ENCODE measurements at regions not wholly inside any gene's neighbourhood (a gene's known extent, or its start where the extent isn't known, plus 50 kb on each side); places are given as distances from the start of the nearest gene placed in this dataset.
A peak's percentile ranks its signal among the peaks of the same experiment; 100 is the strongest.

- DNase-seq: no peak
- H3K4me3 Mint-ChIP-seq: no peak overlapping the region
- peaks cover 9% of the 10 kb centered on the region for H3K4me1 Mint-ChIP-seq
- peaks cover 12% of the 10 kb centered on the region for H3K27me3 Mint-ChIP-seq
- ChIA-PET POLR2A (no interaction called here), CTCF (no interaction called here)
- no peak overlapping the region for H3K27ac Mint-ChIP-seq
- H3K9me3 Mint-ChIP-seq: peaks cover 6% of the 10 kb centered on the region
- no peaks in the 10 kb centered on the region for H3K36me3 Mint-ChIP-seq (ENCODE audit: low read depth)
These were observed 280.0 kb upstream of the P2RY1 start for GRCh38 chr3:152554980-152555379.

DNA sequence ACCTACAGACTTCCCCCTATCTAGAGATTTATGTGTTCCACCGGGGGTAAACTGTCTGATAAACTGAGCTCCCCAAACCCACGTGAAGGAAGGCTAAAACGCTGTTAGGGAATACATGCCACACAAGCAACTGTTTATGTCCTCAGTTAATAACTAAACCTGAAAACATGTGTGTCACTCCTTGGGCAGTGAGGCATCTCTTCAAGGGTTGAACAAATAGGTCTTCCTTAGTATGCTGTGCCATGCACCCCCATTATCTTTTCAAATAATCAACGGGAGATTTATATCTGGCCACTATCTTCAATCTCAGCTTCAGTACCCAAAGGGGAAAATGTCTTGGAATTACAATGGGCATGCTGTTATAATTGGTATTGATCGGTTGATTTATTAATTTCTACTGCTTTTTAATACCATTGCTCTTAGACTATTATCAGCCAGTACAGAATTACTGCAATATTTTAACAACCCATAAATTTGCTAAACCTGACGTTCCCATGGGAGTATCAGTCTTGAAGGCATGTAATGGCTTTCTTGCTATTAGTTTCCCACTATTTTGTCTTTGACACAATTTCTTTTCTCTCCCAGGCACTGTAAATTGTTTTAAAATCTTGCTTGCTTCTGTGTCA, 279.2 kb upstream of the P2RY1 start:
- no peak for DNase-seq
- H3K27ac Mint-ChIP-seq: no peak overlapping the region
- H3K27me3 Mint-ChIP-seq: peaks cover 12% of the 10 kb centered on the region
- H3K9me3 Mint-ChIP-seq: peaks cover 6% of the 10 kb centered on the region
- H3K4me3 Mint-ChIP-seq: no peak overlapping the region
- H3K4me1 Mint-ChIP-seq: peaks cover 9% of the 10 kb centered on the region
- ChIA-PET CTCF (interaction anchor here (0.6 kb wide), 1 partner anchor 627 kb away, joined by 3 read pairs; no protein-coding TSS in a partner anchor), POLR2A (no interaction called here)
- H3K36me3 Mint-ChIP-seq (ENCODE audit: low read depth): no peaks in the 10 kb centered on the region

GRCh38 chr3:152556731-152557254, 278.1 kb upstream of the P2RY1 start:
- POLR2A ChIA-PET: no interaction called here
- H3K4me3 Mint-ChIP-seq: no peak overlapping the region
- H3K4me1 Mint-ChIP-seq: peaks cover 9% of the 10 kb centered on the region
- peaks cover 7% of the 10 kb centered on the region for H3K27me3 Mint-ChIP-seq
- CTCF ChIA-PET: interaction anchor here (0.6 to 1.4 kb wide), 2 partner anchors 15 to 626 kb away, joined by 3 to 4 read pairs; no protein-coding TSS in a partner anchor
- no peak for DNase-seq
- peaks cover 6% of the 10 kb centered on the region for H3K9me3 Mint-ChIP-seq
- H3K36me3 Mint-ChIP-seq (ENCODE audit: low read depth): no peaks in the 10 kb centered on the region
- H3K27ac Mint-ChIP-seq: no peak overlapping the region

GRCh38 chr3:152557302-152557999, 277.5 kb upstream of the P2RY1 start:
- ChIA-PET CTCF (interaction anchor here (1.4 kb wide), 1 partner anchor 14 kb away, joined by 4 read pairs; no protein-coding TSS in a partner anchor), POLR2A (no interaction called here)
- peaks cover 9% of the 10 kb centered on the region for H3K4me1 Mint-ChIP-seq
- no peak for DNase-seq
- no peak overlapping the region for H3K27ac Mint-ChIP-seq
- H3K36me3 Mint-ChIP-seq (ENCODE audit: low read depth): no peaks in the 10 kb centered on the region
- peaks cover 6% of the 10 kb centered on the region for H3K9me3 Mint-ChIP-seq
- H3K4me3 Mint-ChIP-seq: no peak overlapping the region
- peaks cover 5% of the 10 kb centered on the region for H3K27me3 Mint-ChIP-seq

GRCh38 chr3:152558386-152558785, 276.5 kb upstream of the P2RY1 start:
- POLR2A ChIA-PET: no interaction called here
- Mint-ChIP-seq H3K27me3 (peaks cover 1% of the 10 kb centered on the region), H3K36me3 (ENCODE audit: low read depth) (no peaks in the 10 kb centered on the region), H3K4me1 (peaks cover 9% of the 10 kb centered on the region), H3K9me3 (peaks cover 6% of the 10 kb centered on the region), H3K4me3 (no peak overlapping the region), H3K27ac (no peak overlapping the region)
- CTCF ChIA-PET: no interaction called here
- DNase-seq: no peak

GRCh38 chr3:152559246-152559645, 275.7 kb upstream of the P2RY1 start:
- POLR2A ChIA-PET: no interaction called here

GRCh38 chr3:152564459-152564858, 270.5 kb upstream of the P2RY1 start:
- Mint-ChIP-seq H3K36me3 (ENCODE audit: low read depth) (no peaks in the 10 kb centered on the region), H3K27ac (no peak overlapping the region), H3K27me3 (peaks cover 4% of the 10 kb centered on the region), H3K4me1 (no peaks in the 10 kb centered on the region), H3K4me3 (no peak overlapping the region), H3K9me3 (no peaks in the 10 kb centered on the region)
- CTCF ChIA-PET: no interaction called here
- POLR2A ChIA-PET: no interaction called here
- DNase-seq: no peak

More at GRCh38 chr3:152559246-152559645, 275.7 kb upstream of the P2RY1 start:
- Mint-ChIP-seq H3K9me3 (peaks cover 6% of the 10 kb centered on the region), H3K27ac (no peak overlapping the region), H3K4me3 (no peak overlapping the region), H3K4me1 (peaks cover 9% of the 10 kb centered on the region), H3K36me3 (ENCODE audit: low read depth) (no peaks in the 10 kb centered on the region), H3K27me3 (no peaks in the 10 kb centered on the region)
- no peak for DNase-seq
- CTCF ChIA-PET: interaction anchor here (0.7 kb wide), 1 partner anchor 17 kb away, joined by 3 read pairs; no protein-coding TSS in a partner anchor

DNA sequence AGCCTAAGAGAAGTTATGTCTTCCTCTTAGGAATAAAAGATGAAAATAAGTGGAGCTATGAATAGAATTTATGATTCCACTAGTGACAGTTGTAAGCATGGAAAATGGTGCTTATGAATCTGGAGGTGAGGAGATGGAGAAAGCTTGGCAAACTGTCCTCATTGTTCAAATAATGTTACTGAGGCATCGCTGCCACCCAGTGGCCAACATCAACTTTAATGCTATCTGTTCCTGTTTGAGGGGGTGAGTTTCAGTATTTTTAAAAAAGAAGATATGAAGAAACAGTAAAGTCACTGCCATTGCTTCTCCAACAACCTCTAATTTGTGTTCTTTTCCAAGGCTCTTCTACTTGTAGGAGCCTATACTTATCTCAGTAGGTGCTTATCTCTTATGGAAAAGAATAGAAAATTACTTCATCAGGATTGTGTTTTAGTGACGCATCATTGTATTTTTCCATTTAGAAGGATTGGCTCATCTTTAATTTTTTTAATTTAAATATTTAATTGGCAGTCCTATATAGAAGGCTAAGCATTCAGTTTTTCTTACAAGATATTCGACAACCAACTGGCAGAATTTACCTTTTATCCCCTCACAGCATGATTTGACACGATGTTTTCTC, 260.4 kb upstream of the P2RY1 start:
- Mint-ChIP-seq H3K9me3 (no peaks in the 10 kb centered on the region), H3K27ac (no peak overlapping the region), H3K4me3 (no peak overlapping the region), H3K4me1 (no peaks in the 10 kb centered on the region), H3K27me3 (peaks cover 28% of the 10 kb centered on the region), H3K36me3 (ENCODE audit: low read depth) (no peaks in the 10 kb centered on the region)
- peak; percentile 28 for DNase-seq
- ChIA-PET POLR2A (no interaction called here), CTCF (interaction anchor here (1.2 kb wide), 1 partner anchor 1115 kb away, joined by 3 read pairs; no protein-coding TSS in a partner anchor)

DNA sequence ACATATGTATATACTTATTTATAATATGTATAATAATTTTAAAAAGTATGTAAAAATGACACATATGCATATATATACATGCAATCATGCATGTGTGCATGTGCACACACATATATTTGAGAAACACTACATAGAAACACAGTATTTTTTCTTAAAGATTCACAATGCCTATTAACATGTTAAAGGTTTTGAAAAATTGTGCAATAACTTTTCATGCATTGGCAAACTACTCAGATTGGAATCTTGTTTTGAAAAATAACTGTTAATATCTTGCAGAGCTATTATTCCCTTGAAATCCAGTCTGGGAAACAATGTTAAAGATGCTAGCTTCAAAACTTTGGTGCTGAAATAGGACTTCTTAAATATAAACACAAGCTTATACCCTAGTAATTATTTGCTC, 256.2 kb upstream of the P2RY1 start:
- H3K4me3 Mint-ChIP-seq: no peak overlapping the region
- no peaks in the 10 kb centered on the region for H3K9me3 Mint-ChIP-seq
- H3K27me3 Mint-ChIP-seq: peaks cover 17% of the 10 kb centered on the region
- CTCF ChIA-PET: no interaction called here
- no peaks in the 10 kb centered on the region for H3K36me3 Mint-ChIP-seq (ENCODE audit: low read depth)
- H3K27ac Mint-ChIP-seq: no peak overlapping the region
- POLR2A ChIA-PET: no interaction called here
- no peak for DNase-seq
- no peaks in the 10 kb centered on the region for H3K4me1 Mint-ChIP-seq

DNA sequence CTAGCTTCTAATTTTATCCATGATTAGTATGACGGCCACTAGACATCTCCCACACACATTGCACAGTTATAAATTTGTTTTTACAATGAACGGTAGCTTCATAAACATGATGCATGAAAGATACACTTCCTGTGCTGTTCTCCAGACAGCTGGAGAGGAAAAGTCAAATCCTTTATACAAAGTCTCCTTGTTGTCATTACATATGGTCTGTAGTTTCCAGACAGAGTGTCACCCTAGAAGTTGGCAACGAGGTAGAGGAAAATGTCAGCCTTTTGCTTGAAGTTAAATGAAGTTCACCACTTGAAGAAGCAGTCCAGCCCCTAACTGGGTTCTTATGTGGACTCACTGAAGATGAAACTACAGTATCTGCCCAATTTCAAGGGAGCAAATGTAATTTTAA, 253.0 kb upstream of the P2RY1 start:
- Mint-ChIP-seq H3K36me3 (ENCODE audit: low read depth) (no peaks in the 10 kb centered on the region), H3K4me1 (no peaks in the 10 kb centered on the region), H3K9me3 (no peaks in the 10 kb centered on the region), H3K4me3 (no peak overlapping the region), H3K27ac (no peak overlapping the region), H3K27me3 (peaks cover 16% of the 10 kb centered on the region)
- no peak for DNase-seq
- ChIA-PET POLR2A (no interaction called here), CTCF (no interaction called here)

GRCh38 chr3:152583963-152584362, 251.0 kb upstream of the P2RY1 start:
- ChIA-PET CTCF (no interaction called here), POLR2A (no interaction called here)
- Mint-ChIP-seq H3K27me3 (peaks cover 15% of the 10 kb centered on the region), H3K4me1 (no peaks in the 10 kb centered on the region), H3K9me3 (no peaks in the 10 kb centered on the region), H3K27ac (no peak overlapping the region), H3K36me3 (ENCODE audit: low read depth) (no peaks in the 10 kb centered on the region), H3K4me3 (no peak overlapping the region)
- no peak for DNase-seq

GRCh38 chr3:152586974-152587373, 248.0 kb upstream of the P2RY1 start:
- no peaks in the 10 kb centered on the region for H3K4me1 Mint-ChIP-seq
- no peaks in the 10 kb centered on the region for H3K36me3 Mint-ChIP-seq (ENCODE audit: low read depth)
- no peak for DNase-seq
- H3K27me3 Mint-ChIP-seq: peaks cover 13% of the 10 kb centered on the region
- H3K4me3 Mint-ChIP-seq: no peak overlapping the region
- H3K9me3 Mint-ChIP-seq: no peaks in the 10 kb centered on the region
- ChIA-PET POLR2A (no interaction called here), CTCF (interaction anchor here (0.5 kb wide), 1 partner anchor 570 kb away, joined by 4 read pairs; no protein-coding TSS in a partner anchor)
- no peak overlapping the region for H3K27ac Mint-ChIP-seq

- CTCF ChIA-PET: interaction anchor here (0.5 kb wide), 1 partner anchor 570 kb away, joined by 4 read pairs; no protein-coding TSS in a partner anchor
- no peaks in the 10 kb centered on the region for H3K36me3 Mint-ChIP-seq (ENCODE audit: low read depth)
- DNase-seq: no peak
- H3K27me3 Mint-ChIP-seq: peaks cover 13% of the 10 kb centered on the region
- no peaks in the 10 kb centered on the region for H3K9me3 Mint-ChIP-seq
- POLR2A ChIA-PET: no interaction called here
- no peak overlapping the region for H3K27ac Mint-ChIP-seq
- no peak overlapping the region for H3K4me3 Mint-ChIP-seq
- no peaks in the 10 kb centered on the region for H3K4me1 Mint-ChIP-seq
These were observed 247.1 kb upstream of the P2RY1 start for GRCh38 chr3:152587861-152588260.

All from activated CD4-positive, alpha-beta T cell treated with anti-CD3 and anti-CD28 coated beads, Interleukin-2, amount 10 ng/mL, durations not matched to agents 7 days and 5 days (primary cell).